Smooth muscle cell (in vitro differentiated cells): ENCODE measurements at regions not wholly inside any gene's neighbourhood (a gene's known extent, or its start where the extent isn't known, plus 50 kb on each side); places are given as distances from the start of the nearest gene placed in this dataset.
A peak's percentile ranks its signal among the peaks of the same experiment; 100 is the strongest.

Experiments
- DNase-seq: peaks from one replicate; lab custom pipeline; 2025; ENCODE audit not compliant: unreplicated experiment; lab: John Stamatoyannopoulos, UW
- H2AFZ ChIP-seq: fragments of 200-600 bp; sonication (generic); 2 replicates; pipeline ENCODE4 v1.6.0; 2016; ENCODE audit warnings: antibody characterized with exemption, low read depth, mild to moderate bottlenecking
- H3F3A ChIP-seq: fragments of 200-600 bp; sonication (generic); 2 replicates; pipeline ENCODE4 v1.6.0; 2017; ENCODE audit warnings: antibody characterized with exemption, low read depth
- H3K27ac ChIP-seq: fragments of 200-600 bp; sonication (generic); 2 replicates; pipeline ENCODE4 v1.5.1; 2016; ENCODE audit warnings: low read depth, mild to moderate bottlenecking
- H3K27me3 ChIP-seq: fragments of 200-600 bp; sonication (generic); 2 replicates; pipeline ENCODE4 v1.6.1; 2016; ENCODE audit warnings: low read depth, mild to moderate bottlenecking
- H3K36me3 ChIP-seq: fragments of 200-600 bp; sonication (generic); 2 replicates; pipeline ENCODE4 v1.5.1; 2016; ENCODE audit warnings: low read depth
- H3K4me1 ChIP-seq: fragments of 200-600 bp; sonication (generic); 2 replicates; pipeline ENCODE4 v1.5.1; 2016; ENCODE audit warnings: low read depth
- H3K4me2 ChIP-seq: fragments of 200-600 bp; sonication (generic); 2 replicates; pipeline ENCODE4 v1.6.0; 2016; ENCODE audit warnings: mild to moderate bottlenecking
- H3K4me3 ChIP-seq: fragments of 200-600 bp; sonication (generic); 2 replicates; pipeline ENCODE4 v1.5.1; 2016; ENCODE audit warnings: mild to moderate bottlenecking
- H3K79me2 ChIP-seq: fragments of 200-600 bp; sonication (generic); 2 replicates; pipeline ENCODE4 v1.6.0; 2016; ENCODE audit warnings: low read depth, mild to moderate bottlenecking
- H3K9ac ChIP-seq: fragments of 200-600 bp; sonication (generic); 2 replicates; pipeline ENCODE4 v1.6.0; 2016; ENCODE audit warnings: low read depth
- H3K9me3 ChIP-seq: fragments of 200-600 bp; sonication (generic); replicated peaks from 2 replicates; pipeline ENCODE4 v1.5.1; 2016; ENCODE audit warnings: low read depth
- H4K20me1 ChIP-seq: fragments of 200-600 bp; sonication (generic); 2 replicates; pipeline ENCODE4 v1.6.0; 2016; ENCODE audit warnings: low read depth
- WGBS: methylation state at CpG from one replicate; pipeline ENCODE4 v1.1.7; 2016; ENCODE audit warnings: low lambda C conversion rate; 5-methylcytosine and 5-hydroxymethylcytosine counted together
- TF ChIP-seq, protein P1 (sequence below): fragments of 200-600 bp; sonication (generic); IDR thresholded peaks from 2 replicates; pipeline ENCODE4 v1.5.1; 2017; ENCODE audit warnings: borderline replicate concordance, mild to moderate bottlenecking, antibody characterized with exemption; ENCODE audit not compliant: insufficient read depth, poor library complexity, severe bottlenecking

DNA sequence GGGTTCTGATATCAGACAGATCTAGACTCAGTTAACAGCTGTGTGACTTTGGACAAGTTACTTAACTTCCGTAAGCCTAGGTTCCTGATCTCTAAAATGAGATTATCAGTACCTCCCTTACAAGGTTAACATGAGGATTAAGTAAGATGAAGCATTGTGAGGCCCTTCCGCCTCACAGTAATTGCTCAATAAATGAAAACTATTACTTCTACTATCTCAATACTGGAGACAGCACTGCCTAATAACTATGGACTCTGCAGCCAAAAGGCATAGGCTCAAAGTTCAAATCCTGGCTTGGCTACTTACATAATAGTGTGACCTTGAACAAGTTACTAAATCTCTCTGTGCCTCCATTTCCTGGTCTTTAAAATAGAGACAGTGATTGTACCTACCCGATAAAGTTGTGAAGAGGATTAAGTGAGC, 82.0 kb upstream of the ATP11B start:
- no peaks in the 10 kb centered on the region for H3K9me3 ChIP-seq
- no peaks in the 10 kb centered on the region for H3K79me2 ChIP-seq
- DNase-seq = no peak
- H3K27me3 ChIP-seq = no peaks in the 10 kb centered on the region
- H3K36me3 ChIP-seq = no peaks in the 10 kb centered on the region
- no peaks in the 10 kb centered on the region for H4K20me1 ChIP-seq
- WGBS = 91% methylated on average over 3 of the region's 3 CpGs
- no peak overlapping the region for H3K4me3 ChIP-seq
- no peak overlapping the region for H3K27ac ChIP-seq
- no peak overlapping the region for H3K9ac ChIP-seq
- H3K4me2 ChIP-seq = no peak overlapping the region
- no peak overlapping the region for H2AFZ ChIP-seq
- TF ChIP-seq, protein P1, sequence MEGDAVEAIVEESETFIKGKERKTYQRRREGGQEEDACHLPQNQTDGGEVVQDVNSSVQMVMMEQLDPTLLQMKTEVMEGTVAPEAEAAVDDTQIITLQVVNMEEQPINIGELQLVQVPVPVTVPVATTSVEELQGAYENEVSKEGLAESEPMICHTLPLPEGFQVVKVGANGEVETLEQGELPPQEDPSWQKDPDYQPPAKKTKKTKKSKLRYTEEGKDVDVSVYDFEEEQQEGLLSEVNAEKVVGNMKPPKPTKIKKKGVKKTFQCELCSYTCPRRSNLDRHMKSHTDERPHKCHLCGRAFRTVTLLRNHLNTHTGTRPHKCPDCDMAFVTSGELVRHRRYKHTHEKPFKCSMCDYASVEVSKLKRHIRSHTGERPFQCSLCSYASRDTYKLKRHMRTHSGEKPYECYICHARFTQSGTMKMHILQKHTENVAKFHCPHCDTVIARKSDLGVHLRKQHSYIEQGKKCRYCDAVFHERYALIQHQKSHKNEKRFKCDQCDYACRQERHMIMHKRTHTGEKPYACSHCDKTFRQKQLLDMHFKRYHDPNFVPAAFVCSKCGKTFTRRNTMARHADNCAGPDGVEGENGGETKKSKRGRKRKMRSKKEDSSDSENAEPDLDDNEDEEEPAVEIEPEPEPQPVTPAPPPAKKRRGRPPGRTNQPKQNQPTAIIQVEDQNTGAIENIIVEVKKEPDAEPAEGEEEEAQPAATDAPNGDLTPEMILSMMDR = no peak
- H3K4me1 ChIP-seq = no peaks in the 10 kb centered on the region
- H3F3A ChIP-seq = no peaks in the 10 kb centered on the region

DNA sequence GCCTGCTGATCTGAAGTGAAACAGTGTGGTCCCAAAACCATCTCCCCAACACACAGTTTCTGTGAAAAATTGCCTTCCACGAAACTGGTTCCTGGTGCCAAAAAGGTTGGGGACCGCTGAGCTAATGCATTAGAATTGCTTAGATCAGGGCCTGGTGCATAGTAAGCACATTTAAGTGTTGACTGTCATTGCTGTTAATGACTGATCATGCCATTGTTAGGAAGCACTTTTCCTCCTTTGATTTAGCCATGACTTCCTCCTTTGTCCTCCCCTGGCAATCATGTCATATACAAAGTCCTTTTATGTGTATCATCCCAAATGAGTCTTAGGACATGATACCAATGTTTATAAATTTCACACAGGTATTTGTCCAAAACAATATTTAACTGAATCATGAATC, 81.5 kb upstream of the ATP11B start:
- DNase-seq = no peak
- Histone ChIP-seq H3K79me2 (no peaks in the 10 kb centered on the region), H3K36me3 (no peaks in the 10 kb centered on the region), H2AFZ (no peak overlapping the region), H3F3A (no peaks in the 10 kb centered on the region), H3K9me3 (no peaks in the 10 kb centered on the region), H3K4me1 (no peaks in the 10 kb centered on the region), H3K9ac (no peak overlapping the region), H4K20me1 (no peaks in the 10 kb centered on the region), H3K27me3 (no peaks in the 10 kb centered on the region), H3K4me2 (no peak overlapping the region), H3K27ac (no peak overlapping the region), H3K4me3 (no peak overlapping the region)
- 96% methylated on average over 2 of the region's 2 CpGs for WGBS
- TF ChIP-seq, protein P1 = no peak

DNA sequence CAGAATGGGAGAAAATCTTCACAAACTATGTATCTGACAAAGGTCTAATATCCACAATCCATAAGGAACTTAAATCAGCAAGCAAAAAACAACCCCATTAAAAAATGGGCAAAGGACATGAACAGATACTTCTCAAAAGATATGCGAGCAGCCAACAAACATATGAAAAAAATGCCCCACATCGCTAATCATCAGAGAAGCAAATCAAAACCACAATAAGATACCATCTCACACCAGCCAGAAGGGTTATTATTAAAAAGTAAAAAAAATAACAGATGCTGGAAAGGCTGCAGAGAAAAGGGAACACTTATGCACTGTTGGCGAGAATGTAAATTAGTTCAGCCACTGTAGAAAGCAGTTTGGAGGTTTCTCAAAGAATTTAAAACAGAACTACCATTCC, 80.2 kb upstream of the ATP11B start:
- no peak for DNase-seq
- Histone ChIP-seq H3K4me2 (no peak overlapping the region), H3K27ac (no peak overlapping the region), H3K36me3 (no peaks in the 10 kb centered on the region), H3K9ac (no peak overlapping the region), H3K9me3 (no peaks in the 10 kb centered on the region), H3K4me3 (no peak overlapping the region), H2AFZ (no peak overlapping the region), H4K20me1 (no peaks in the 10 kb centered on the region), H3F3A (no peaks in the 10 kb centered on the region), H3K27me3 (no peaks in the 10 kb centered on the region), H3K79me2 (no peaks in the 10 kb centered on the region), H3K4me1 (peaks cover 7% of the 10 kb centered on the region)
- WGBS = 90% methylated on average over 3 of the region's 3 CpGs
- TF ChIP-seq, protein P1 = no peak

DNA sequence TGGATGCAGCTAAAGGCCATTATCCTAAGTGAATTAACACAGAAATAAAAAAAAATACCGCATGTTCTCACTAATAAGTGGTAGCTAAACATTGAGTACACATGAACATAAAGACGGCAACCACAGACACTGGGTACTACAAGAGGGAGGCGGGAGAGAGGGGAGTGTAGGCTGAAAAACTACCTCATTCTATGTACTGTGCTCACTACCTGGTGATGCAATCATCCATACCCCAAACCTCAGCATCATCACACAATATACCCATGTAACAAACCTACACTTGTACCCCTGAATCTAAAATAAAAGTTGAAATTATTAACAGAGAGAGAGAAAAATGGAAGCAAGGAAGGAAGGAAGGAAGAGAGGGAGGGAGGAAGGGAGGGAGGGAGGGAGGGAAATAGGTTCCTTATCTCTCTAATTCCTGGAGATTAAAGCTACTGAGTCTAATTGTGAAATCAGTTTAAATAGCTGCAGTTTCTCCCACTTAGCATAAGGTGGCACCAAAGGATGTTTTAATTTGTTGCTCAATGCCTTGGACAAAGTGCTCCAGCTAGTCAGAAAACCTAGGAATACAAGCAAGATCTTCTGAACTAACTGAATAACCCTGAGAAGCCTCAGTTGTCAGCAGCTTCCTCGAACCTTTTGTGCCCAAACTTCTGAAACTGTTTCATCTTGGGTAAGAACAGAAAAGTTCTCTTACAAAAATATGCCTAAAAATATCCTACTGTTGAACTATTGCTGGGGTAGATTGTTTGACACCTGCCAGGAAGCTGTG, 79.4 kb upstream of the ATP11B start:
- Histone ChIP-seq H4K20me1 (no peaks in the 10 kb centered on the region), H3K9ac (no peak overlapping the region), H3K27ac (no peak overlapping the region), H3K79me2 (no peaks in the 10 kb centered on the region), H3F3A (no peaks in the 10 kb centered on the region), H3K9me3 (no peaks in the 10 kb centered on the region), H3K4me3 (no peak overlapping the region), H3K27me3 (no peaks in the 10 kb centered on the region), H3K4me2 (no peak overlapping the region), H3K36me3 (no peaks in the 10 kb centered on the region), H2AFZ (no peak overlapping the region), H3K4me1 (peaks cover 7% of the 10 kb centered on the region)
- TF ChIP-seq, protein P1 = peak; percentile 58
- no peak for DNase-seq
- 47% methylated on average over 4 of the region's 4 CpGs for WGBS
